Aorta (tissue), 5 donors: ENCODE measurements at regions not wholly inside any gene's neighbourhood (a gene's known extent, or its start where the extent isn't known, plus 50 kb on each side); places are given as distances from the start of the nearest gene placed in this dataset.

Experiments used
- ATAC-seq: fragments of 200-7000 bp; cut with Tn5 transposase; one replicate; pipeline ENCODE4 v1.9.1; 2022; ENCODE audit warnings: moderate library complexity; ENCODE audit not compliant: low FRiP score
- DNase-seq, 2 donors: peaks; one replicate each; pipeline ENCODE4 v3.0.0-alpha.2; 2020
- H3K27ac ChIP-seq, 2 donors: one replicate each; pipeline ENCODE4 v1.5.1; 2013; ENCODE audit warnings: low read length in 2 of 2, mild to moderate bottlenecking in 2 of 2, moderate library complexity in 2 of 2, control low read depth in 1 of 2, inconsistent platforms in 1 of 2, low read depth in 1 of 2
- H3K27me3 ChIP-seq, 2 donors: one replicate each; pipeline ENCODE4 v1.6.1; 2013; ENCODE audit warnings: control low read depth in 1 of 2, low read length in 1 of 2, mild to moderate bottlenecking in 1 of 2, moderate library complexity in 1 of 2; ENCODE audit not compliant: insufficient read depth in 2 of 2, control insufficient read depth in 1 of 2
- H3K36me3 ChIP-seq, 2 donors: one replicate each; pipeline ENCODE4 v1.6.1; 2013; ENCODE audit warnings: control low read depth in 1 of 2, low read length in 1 of 2, mild to moderate bottlenecking in 1 of 2; ENCODE audit not compliant: insufficient read depth in 2 of 2, control insufficient read depth in 1 of 2
- H3K4me1 ChIP-seq, 2 donors: one replicate each; pipeline ENCODE4 v1.6.1; 2013; ENCODE audit warnings: low read length in 2 of 2, control low read depth in 1 of 2, mild to moderate bottlenecking in 1 of 2, moderate library complexity in 1 of 2; ENCODE audit not compliant: insufficient read depth in 2 of 2, control insufficient read depth in 1 of 2
- H3K4me3 ChIP-seq, 2 donors: one replicate each; pipeline ENCODE4 v1.5.1; 2013; ENCODE audit warnings: low read length in 2 of 2, control low read depth in 1 of 2, mild to moderate bottlenecking in 1 of 2
- H3K9me3 ChIP-seq: one replicate; pipeline ENCODE4 v1.6.1; 2013; ENCODE audit warnings: mild to moderate bottlenecking, low read length; ENCODE audit not compliant: control insufficient read depth
- WGBS, 2 donors: extraction: QIAGEN DNeasy Blood & Tissue Kit; methylation state at CpG; one replicate each; pipeline ENCODE4 v1.1.7; 2013; 5-methylcytosine and 5-hydroxymethylcytosine counted together
- intact Hi-C, 2 donors: fragments of 100-400 bp; cut with DNase I; formaldehyde crosslinking; loops; one replicate each; pipeline versions ENCODE4 v1.14.2 to v1.15.0; 2022
- donor health status: healthy with polysubstance abuse.
- donor health status: Bipolar disorder and iron deficiency.
- donor health status: DM: no; HTN: no; CAD: no.
- donor health status: DM: no; HTN: no; CAD: no.
- donor health status: DM: yes; HTN: yes; CAD: no.

DNA sequence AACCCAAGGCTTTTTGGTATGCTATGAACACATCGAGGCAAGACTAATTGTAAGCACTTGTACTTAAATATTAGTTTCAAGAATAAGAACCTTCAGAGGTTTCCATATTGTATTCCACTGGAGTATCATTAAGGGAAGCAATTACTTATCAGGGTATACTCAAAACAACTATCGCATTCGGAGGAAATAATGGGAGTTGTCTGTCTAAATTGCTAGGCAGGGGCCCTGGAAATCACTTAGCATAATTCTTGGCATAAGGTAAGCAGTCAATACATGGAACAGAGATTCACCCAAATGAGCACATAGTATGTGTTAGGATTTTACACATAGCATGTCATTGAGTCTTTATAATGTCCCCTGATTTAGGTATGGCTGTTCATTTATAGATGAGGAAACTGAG, 249.4 kb downstream of the DHX15 start:
- Histone ChIP-seq H3K36me3 (no peaks in the 10 kb centered on the region), H3K27ac (no peak overlapping the region), H3K4me3 (no peak overlapping the region), H3K4me1 (no peaks in the 10 kb centered on the region), H3K27me3 (no peaks in the 10 kb centered on the region), H3K9me3 (no peaks in the 10 kb centered on the region)
- intact Hi-C loops = no loop called here
- no peak for DNase-seq
- WGBS, 2 donors = 67 to 74% methylated on average over 3 of the region's 3 CpGs
- ATAC-seq = no peak

DNA sequence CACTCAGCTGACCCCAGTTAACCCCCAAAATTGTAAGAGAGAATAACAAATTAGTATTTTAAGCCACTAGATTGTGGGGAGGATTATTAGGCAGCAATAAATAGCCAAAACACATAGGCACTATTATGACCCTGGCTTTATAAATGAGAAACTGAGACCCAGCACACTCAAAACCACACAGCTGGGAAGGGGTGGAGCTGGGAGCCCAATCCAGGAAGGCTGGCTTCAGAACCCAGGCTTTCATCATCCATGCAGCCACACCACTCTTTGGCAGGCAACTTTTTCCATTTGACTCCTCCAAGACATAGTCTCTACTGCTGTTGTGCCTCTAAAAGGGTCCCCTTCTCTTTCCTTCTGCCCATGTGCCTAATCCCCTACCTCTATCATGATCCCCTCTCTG, 253.8 kb downstream of the DHX15 start:
- H3K4me3 ChIP-seq = no peak overlapping the region
- H3K36me3 ChIP-seq = no peaks in the 10 kb centered on the region
- DNase-seq (no peak), ATAC-seq (no peak)
- no peak overlapping the region for H3K27ac ChIP-seq
- H3K4me1 ChIP-seq = no peaks in the 10 kb centered on the region
- no peaks in the 10 kb centered on the region for H3K9me3 ChIP-seq
- H3K27me3 ChIP-seq = no peaks in the 10 kb centered on the region
- intact Hi-C loops = no loop called here

DNA sequence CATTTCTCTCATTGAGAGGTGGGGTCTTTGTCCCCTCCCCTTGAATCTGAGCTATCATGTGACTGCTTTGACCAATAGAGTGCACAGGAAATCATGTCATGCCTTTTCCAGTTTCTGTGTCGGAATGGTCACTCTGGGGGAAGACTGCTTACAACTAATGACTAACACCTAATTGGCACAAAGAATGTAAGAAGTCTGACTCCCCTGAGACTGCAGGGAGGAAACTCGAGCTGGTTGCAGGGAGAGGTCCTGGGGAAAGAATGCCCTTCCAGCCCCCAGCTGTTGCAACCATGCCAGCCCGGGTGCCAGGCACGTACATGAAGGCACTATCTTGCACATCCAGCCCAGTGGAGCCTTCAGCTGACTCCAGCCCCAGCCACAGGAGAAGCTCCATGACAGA, 254.2 kb downstream of the DHX15 start:
- Histone ChIP-seq H3K9me3 (no peaks in the 10 kb centered on the region), H3K4me3 (no peak overlapping the region), H3K4me1 (no peaks in the 10 kb centered on the region), H3K36me3 (no peaks in the 10 kb centered on the region), H3K27ac (no peak overlapping the region), H3K27me3 (no peaks in the 10 kb centered on the region)
- WGBS, 2 donors = 56 to 62% methylated on average over 4 of the region's 4 CpGs
- no peak for ATAC-seq
- no peak for DNase-seq
- intact Hi-C loops = no loop called here

DNA sequence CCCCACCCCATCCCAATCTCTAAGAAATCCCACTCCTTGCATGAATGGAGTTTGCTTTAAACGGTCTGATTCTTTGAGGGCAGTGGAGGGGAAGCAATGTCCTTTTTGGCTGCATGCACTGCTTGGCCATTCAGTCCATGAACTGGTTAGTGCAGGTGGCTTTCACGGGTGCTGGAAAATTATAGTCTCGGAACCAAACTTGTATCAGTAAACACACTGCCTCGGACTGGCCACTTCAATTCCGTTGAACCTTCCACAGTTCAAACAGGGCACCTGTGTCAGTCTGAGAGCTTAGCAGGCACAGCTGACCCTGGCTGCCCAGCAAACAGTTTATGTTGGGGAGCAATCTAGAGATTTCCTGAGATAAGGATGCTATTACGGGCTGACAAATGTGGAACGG, 255.6 kb downstream of the DHX15 start:
- Histone ChIP-seq H3K27ac (no peak overlapping the region), H3K4me3 (no peak overlapping the region), H3K4me1 (no peaks in the 10 kb centered on the region), H3K27me3 (no peaks in the 10 kb centered on the region), H3K36me3 (no peaks in the 10 kb centered on the region), H3K9me3 (no peaks in the 10 kb centered on the region)
- 59 to 66% methylated on average over 7 of the region's 7 CpGs for WGBS, 2 donors
- no peak for ATAC-seq
- intact Hi-C loops = no loop called here
- no peak for DNase-seq

DNA sequence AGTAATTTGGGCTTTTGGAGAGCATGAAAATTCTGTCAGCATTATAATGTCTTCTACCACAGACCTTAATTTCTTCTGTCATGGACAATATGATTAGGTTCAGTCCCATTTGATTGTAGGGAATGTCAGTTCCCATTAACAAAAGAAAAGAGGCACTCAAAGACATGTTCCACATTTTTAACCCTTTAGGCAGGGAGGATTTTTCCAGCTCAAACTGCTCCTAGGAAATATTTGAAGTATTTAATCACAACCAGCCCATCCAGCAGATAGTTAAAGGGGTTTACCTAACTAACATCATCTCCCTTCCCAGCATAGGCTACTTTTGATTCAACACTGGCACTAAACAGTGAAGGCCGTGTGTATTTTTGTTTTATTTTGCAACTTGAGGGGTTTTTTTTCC, 256.0 kb downstream of the DHX15 start:
- no peak for DNase-seq
- WGBS, 2 donors = 38 to 42% methylated on average over 1 of the region's 1 CpG
- intact Hi-C loops = no loop called here
- Histone ChIP-seq H3K36me3 (no peaks in the 10 kb centered on the region), H3K4me3 (no peak overlapping the region), H3K4me1 (no peaks in the 10 kb centered on the region), H3K27ac (no peak overlapping the region), H3K27me3 (no peaks in the 10 kb centered on the region), H3K9me3 (no peaks in the 10 kb centered on the region)
- no peak for ATAC-seq

DNA sequence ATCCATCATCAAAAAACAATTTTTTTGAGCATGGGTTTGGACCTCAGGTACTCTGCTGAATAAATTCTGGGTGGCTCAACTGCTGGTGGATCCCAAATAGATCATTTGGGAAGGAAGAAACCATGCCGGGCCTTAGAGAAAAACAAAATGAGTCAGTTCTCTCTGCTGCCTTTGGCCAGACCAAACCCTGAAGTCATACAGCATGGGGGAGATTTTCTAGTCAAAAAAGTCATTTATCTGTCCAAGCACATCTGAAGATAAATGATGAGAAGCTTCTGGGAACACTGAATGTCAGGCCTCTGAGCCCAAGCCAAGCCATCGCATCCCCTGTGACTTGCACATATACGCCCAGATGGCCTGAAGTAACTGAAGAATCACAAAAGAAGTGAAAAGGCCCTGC, 261.4 kb downstream of the DHX15 start:
- Histone ChIP-seq H3K36me3 (no peaks in the 10 kb centered on the region), H3K4me3 (no peak overlapping the region), H3K4me1 (no peaks in the 10 kb centered on the region), H3K27ac (no peak overlapping the region), H3K9me3 (no peaks in the 10 kb centered on the region), H3K27me3 (no peaks in the 10 kb centered on the region)
- intact Hi-C loops = no loop called here
- no peak for ATAC-seq
- WGBS, 2 donors = 85 to 93% methylated on average over 3 of the region's 3 CpGs
- no peak for DNase-seq

DNA sequence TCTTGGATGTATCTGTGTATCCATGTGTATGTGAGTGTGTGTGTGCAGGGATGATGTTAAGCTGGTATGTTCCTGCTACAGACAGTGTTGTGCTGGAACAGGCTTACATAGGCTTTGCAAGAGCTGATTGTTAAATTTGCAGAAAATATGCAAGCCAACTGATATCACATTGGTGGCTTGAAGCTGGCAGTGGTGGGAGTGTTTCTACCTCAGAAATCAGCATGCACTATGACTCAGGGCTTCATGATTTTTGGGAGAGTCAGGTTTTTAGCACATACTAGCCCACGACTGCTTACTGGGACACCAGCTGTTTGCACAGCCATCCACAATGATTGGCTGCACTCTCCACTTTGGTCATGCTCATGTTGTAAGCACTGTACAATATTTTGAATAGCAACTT, 261.8 kb downstream of the DHX15 start:
- DNase-seq = no peak
- H3K9me3 ChIP-seq = no peaks in the 10 kb centered on the region
- H3K27ac ChIP-seq = no peak overlapping the region
- 33 to 69% methylated on average over 1 of the region's 1 CpG for WGBS, 2 donors
- ATAC-seq = no peak
- no peak overlapping the region for H3K4me3 ChIP-seq
- no peaks in the 10 kb centered on the region for H3K27me3 ChIP-seq
- H3K36me3 ChIP-seq = no peaks in the 10 kb centered on the region
- intact Hi-C loops = no loop called here
- H3K4me1 ChIP-seq = no peaks in the 10 kb centered on the region

DNA sequence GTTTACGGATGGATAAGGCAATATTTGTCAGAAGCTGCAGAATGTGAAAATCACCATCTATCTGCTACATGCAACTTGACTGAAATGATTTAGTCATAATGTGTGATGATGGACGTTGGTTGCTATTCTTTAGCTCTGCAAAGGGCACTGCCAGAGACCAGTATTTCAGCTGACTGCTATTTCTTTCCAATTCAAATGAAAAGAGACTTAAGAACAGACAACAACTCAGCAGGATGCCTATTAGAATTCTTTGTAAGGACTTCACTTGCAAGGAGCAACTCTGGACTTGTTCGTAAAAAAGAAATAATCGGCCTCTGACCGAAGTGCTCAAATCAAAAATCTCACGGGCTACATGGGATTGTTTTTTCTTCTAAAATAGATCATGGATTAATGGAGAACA, 262.7 kb downstream of the DHX15 start:
- Histone ChIP-seq H3K27me3 (no peaks in the 10 kb centered on the region), H3K36me3 (no peaks in the 10 kb centered on the region), H3K9me3 (no peaks in the 10 kb centered on the region), H3K4me1 (no peaks in the 10 kb centered on the region), H3K27ac (no peak overlapping the region), H3K4me3 (no peak overlapping the region)
- no peak for DNase-seq
- ATAC-seq = no peak
- intact Hi-C loops = no loop called here
- 60 to 71% methylated on average over 6 of the region's 6 CpGs for WGBS, 2 donors

DNA sequence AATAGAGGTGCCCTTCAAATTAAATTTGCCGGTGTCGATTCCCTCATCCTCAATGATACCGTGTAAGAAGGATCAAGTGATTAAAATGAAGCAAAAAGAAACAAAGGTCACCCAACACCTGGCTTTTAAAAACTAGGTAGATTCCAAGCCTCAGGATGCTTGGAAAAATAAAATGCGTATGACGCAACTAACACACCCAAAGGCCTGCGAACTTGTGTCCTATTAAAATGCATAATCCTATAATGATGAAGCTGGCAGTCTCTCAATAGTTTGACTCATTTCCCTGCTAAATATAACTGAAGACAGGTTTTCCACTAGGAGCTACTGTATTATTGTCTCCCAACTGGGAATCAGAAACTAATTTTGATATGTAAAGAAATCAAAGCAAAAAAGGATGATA, 263.2 kb downstream of the DHX15 start:
- ATAC-seq = no peak
- intact Hi-C loops = no loop called here
- H3K27ac ChIP-seq = no peak overlapping the region
- no peaks in the 10 kb centered on the region for H3K27me3 ChIP-seq
- no peak for DNase-seq
- H3K9me3 ChIP-seq = no peaks in the 10 kb centered on the region
- H3K4me3 ChIP-seq = no peak overlapping the region
- H3K4me1 ChIP-seq = no peaks in the 10 kb centered on the region
- WGBS, 2 donors = 80 to 83% methylated on average over 6 of the region's 6 CpGs
- no peaks in the 10 kb centered on the region for H3K36me3 ChIP-seq

DNA sequence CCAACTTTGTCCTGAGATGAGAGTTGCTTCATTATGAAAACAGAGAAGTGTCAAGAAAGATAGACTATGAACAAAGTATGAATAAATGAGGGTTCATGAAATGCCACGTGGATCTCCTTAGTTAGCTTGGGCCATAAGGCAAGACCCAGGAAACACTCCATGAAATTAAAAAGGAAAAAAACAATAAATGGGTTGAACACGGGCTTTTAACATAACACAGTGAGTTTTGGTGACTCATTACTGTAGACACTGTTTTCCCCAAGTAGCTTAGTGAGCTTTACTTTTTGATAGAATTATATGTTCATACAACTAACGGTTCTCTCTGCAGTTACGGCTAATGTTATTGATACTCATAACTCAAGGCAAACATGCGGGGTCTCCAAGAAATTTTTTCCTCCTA, 265.0 kb downstream of the DHX15 start:
- H3K9me3 ChIP-seq = no peaks in the 10 kb centered on the region
- intact Hi-C loops = no loop called here

More for the DNA sequence above, 265.0 kb downstream of the DHX15 start:
- no peak for ATAC-seq
- Histone ChIP-seq H3K4me1 (no peaks in the 10 kb centered on the region), H3K36me3 (no peaks in the 10 kb centered on the region), H3K4me3 (no peak overlapping the region), H3K27ac (no peak overlapping the region), H3K27me3 (peaks cover 0 to 4% of the 10 kb centered on the region in 2 donors)
- no peak for DNase-seq
- 76 to 83% methylated on average over 5 of the region's 5 CpGs for WGBS, 2 donors
